NT2/D1 (cell line): ENCODE measurements at regions not wholly inside any gene's neighbourhood (a gene's known extent, or its start where the extent isn't known, plus 50 kb on each side); places are given as distances from the start of the nearest gene placed in this dataset.

Source experiments
- SUZ12 ChIP-seq: IDR thresholded peaks from 2 replicates; pipeline ENCODE4 v1.6.1; 2011; ENCODE audit not compliant: insufficient read length, insufficient read depth; ENCODE audit errors: extremely low read depth
- YY1 ChIP-seq: IDR thresholded peaks from 2 replicates; pipeline ENCODE4 v1.6.1; 2011; ENCODE audit not compliant: insufficient read length, insufficient read depth
- ZNF274 ChIP-seq: IDR thresholded peaks from 2 replicates; pipeline ENCODE4 v1.6.1; 2011; ENCODE audit warnings: mild to moderate bottlenecking, low read depth, low read length

- TF ChIP-seq YY1 (no peak), SUZ12 (no peak), ZNF274 (no peak)
These were observed 253.6 kb upstream of the FLRT2 start for GRCh38 chr14:85276161-85276978.
